SH-SY5Y (cell line): ENCODE measurements at regions not wholly inside any gene's neighbourhood (a gene's known extent, or its start where the extent isn't known, plus 50 kb on each side); places are given as distances from the start of the nearest gene placed in this dataset.

ENCODE experiments used
- GATA2 ChIP-seq: IDR thresholded peaks from 2 replicates; pipeline ENCODE4 v1.6.1; 2011; ENCODE audit warnings: mild to moderate bottlenecking, low read depth, low read length
- GATA3 ChIP-seq: IDR thresholded peaks from 2 replicates; pipeline ENCODE4 v1.6.1; 2011; ENCODE audit warnings: low read depth, mild to moderate bottlenecking, low read length, moderate library complexity

- no peak for TF ChIP-seq GATA2
- TF ChIP-seq GATA3, result no peak
Measured at GRCh38 chr2:21892140-21892539, 768.4 kb downstream of the TDRD15 start.
